Stimulated activated CD8-positive, alpha-beta memory T cell treated with anti-CD3 and anti-CD28 coated beads, Interleukin-12 subunit alpha, Interleukin-12 subunit beta, amount 100 ng/mL, for 4 hours (primary cell): ENCODE measurements at regions not wholly inside any gene's neighbourhood (a gene's known extent, or its start where the extent isn't known, plus 50 kb on each side); places are given as distances from the start of the nearest gene placed in this dataset.
"Not testable (repeated sequence)": the region's sequence is repeated elsewhere in the genome, so short reads cannot be mapped to it uniquely, and the experiment has no call there.

Experiments used
- DNase-seq: peaks from one replicate; pipeline ENCODE4 v3.0.0-alpha.2; 2020; ENCODE audit warnings: low read depth

DNA sequence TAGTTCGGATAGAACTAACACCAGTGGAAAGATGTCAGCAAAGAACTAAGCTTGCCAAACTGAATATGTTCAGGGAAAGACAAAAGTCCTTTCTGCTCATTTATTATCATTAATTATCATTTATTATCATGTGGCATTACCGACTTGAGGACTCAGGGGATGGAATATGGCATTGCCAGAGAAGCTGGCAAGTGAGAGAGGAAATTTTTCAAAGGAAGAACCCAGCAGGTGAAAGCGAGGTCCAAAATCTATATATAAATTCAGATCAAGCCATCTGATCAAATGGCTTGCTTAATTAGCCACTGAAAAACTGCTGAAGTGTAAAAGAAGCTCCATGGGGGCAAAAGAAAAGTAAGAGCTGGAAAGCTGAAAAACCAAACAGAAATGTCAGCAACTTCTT lies 1049.6 kb upstream of the SEMA6A start:
- no peak for DNase-seq

DNA sequence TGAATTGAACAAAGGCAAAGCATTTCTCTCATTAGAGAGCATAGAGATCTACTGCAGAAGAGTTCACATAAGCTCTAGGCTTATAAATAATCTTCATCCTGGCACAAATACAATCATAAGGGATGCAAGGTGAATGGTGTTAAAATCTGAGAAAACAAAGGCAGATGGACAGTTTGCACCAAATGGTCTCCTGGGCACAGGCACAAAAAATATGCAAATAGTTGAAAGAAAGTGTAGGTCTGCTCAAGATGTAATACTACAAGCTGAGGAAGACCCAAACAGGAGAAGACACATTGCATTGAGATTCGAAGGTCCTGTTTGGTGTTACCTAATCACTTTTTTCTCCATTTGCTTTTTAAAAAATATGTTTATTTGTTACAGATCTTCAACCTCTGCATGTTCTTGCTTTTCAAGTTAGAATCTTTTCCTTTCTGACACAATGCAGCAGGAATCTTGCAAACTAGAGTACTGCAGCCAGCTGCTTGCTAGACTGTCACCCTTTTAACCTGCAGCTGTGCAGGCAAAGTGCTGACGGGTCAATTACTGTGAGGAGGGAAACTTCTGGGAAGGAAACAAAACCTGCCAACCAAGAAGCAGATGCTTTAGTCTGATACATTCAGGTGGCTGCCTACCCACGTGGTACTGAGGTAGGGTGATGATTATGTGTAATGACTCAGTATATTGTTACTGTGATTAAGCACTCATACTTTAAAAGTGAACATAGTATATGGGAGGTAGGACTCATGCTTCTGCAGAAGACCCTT lies 1048.6 kb upstream of the SEMA6A start:
- no peak for DNase-seq

- DNase-seq = no peak
Measured at GRCh38 chr5:117621921-117622320, 1047.3 kb upstream of the SEMA6A start.

DNA sequence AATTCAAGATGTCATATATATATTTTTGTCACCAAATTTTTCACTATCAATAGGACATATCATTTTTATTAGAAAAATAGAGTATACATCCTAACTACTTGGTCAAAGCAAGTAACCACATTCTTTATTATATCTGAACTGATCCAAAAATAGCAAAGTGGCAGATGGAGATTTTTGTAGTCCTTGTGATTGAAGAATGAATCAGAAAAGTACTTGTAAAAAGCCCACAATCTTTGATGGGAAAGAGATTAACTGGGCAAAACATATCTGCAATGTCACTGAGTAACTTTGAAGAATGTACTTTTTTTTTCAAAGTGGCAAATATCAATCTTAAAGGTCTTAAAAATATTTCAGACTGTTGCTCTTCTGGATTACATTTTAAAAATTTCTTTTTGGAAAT lies 1040.6 kb upstream of the SEMA6A start:
- no peak for DNase-seq

- DNase-seq = no peak
Measured at GRCh38 chr5:117614408-117614807, 1039.8 kb upstream of the SEMA6A start.

DNA sequence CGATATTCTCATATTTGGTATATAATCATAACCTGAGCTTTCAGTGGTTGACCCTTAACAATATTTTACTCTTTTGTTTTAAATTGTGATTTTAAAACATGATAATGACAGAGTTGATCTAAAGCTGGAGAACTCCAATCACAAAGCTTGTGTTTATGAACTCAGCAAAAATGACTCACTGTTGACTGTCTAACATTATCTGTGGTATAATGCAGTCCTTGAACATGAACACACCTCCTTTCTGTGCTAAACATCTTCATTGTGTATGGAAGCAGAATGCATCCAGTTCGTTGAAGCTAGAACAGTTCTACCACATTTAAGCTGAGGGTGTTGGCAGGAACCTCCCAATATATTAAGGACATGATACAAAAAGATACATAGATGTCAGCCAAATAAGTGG lies 1030.2 kb upstream of the SEMA6A start:
- no peak for DNase-seq

- not testable (repeated sequence) for DNase-seq
Measured at GRCh38 chr5:117599811-117600210, 1025.2 kb upstream of the SEMA6A start.

- DNase-seq = no peak
Measured at GRCh38 chr5:117594166-117594565, 1019.5 kb upstream of the SEMA6A start.

- no peak for DNase-seq
Measured at GRCh38 chr5:117590944-117591343, 1016.3 kb upstream of the SEMA6A start.

GRCh38 chr5:117588611-117589010 lies 1014.0 kb upstream of the SEMA6A start:
- DNase-seq = no peak

- DNase-seq = no peak
Measured at GRCh38 chr5:117587111-117587510, 1012.5 kb upstream of the SEMA6A start.

DNA sequence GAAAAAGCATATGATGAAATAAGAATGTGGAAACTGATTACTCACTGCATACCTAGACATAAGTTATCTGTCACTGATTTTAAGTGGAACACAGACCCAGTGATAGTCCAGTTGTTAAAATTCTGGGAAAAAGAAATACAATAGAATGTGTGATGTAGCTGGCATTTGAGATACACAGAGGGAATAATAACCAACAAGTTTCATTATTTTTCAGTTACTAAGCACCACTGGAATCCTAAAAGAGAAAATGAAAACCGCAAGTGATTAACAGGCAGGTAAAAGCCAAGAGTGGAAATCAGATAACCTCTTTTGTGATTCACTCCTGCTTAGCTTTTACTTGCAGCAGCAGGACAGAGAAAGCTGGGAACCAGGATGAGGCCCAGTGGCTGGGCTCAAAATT lies 994.0 kb upstream of the SEMA6A start:
- no peak for DNase-seq

GRCh38 chr5:117568126-117568525 lies 993.5 kb upstream of the SEMA6A start:
- no peak for DNase-seq

GRCh38 chr5:117562647-117563046 lies 988.0 kb upstream of the SEMA6A start:
- DNase-seq = no peak

- DNase-seq = no peak
Measured at GRCh38 chr5:117561531-117561930, 986.9 kb upstream of the SEMA6A start.

DNA sequence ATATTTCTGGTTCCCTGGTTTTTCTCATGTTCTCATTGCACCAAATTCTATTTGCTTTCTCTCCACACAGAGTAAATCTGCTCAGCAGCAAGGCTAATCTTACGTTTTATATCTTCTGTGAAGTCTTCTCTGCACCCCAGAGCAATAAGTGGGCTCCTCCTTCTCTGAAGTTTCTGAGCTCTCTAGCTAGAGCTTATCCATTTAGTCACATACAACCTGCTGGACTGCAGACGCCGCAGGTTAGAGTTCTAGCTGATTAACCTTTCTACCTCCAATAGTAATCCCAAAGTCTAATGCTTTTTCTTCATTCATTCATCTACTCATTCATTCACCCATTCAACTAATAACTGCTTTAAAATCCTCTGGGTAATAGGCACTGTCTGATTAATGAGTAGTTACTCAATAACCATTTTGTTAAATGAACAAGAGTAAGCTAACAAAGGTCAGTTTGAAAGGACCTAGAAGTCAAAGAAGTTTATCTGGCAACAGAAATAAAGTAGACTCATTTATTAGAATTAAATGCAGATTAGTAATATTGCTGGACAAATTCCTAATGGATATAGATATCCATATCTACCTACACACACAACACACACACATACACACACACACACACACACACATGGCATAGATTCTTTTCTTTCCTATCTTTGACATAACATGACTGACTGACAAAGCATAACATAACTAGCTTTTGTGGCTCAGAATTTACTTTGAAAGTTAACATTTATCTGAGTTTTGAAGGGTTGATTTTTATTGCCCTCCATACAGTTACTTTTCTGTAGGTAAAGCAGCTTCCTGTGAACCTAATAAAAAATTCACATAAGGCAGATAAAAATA lies 984.6 kb upstream of the SEMA6A start:
- no peak for DNase-seq

- no peak for DNase-seq
Measured at GRCh38 chr5:117551236-117551635, 976.6 kb upstream of the SEMA6A start.

GRCh38 chr5:117547192-117547591 lies 972.6 kb upstream of the SEMA6A start:
- DNase-seq = no peak

DNA sequence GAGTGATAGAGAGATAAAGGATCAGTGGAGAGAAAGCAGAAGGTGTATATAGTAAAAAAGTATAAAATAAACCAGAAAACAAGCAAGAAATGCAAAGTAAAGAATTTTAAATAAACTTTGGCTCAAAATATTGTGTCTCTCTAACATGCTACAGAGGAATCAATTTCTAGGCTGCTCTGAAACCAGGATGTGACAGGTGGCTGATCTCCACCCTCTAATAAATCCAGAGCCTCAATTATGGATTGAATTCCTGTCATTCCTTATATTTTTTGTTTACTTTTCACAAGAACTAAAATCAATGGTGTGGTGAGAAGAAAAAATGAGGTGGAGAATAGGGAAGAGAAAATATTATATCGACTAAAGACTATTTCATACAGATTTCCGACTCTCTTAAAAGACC lies 965.1 kb upstream of the SEMA6A start:
- DNase-seq = no peak

DNA sequence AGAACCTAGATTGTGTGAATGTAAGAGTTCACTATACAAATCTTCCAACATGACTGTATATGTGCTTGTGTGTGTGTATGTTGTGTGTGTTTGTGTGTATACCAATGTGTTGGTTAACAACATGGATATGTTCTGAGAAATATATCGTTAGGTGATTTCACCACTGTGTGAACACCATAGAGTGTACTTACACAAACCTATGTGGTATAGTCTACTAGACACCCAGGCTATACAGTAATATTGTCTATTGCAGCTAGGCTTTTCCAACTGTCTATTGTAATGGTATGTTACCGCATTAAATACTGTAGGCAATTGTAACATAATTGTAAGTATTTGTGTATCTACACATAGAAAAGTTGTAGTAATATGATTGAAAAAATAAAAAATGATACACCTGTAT lies 959.2 kb upstream of the SEMA6A start:
- DNase-seq = no peak

GRCh38 chr5:117533051-117533670 lies 958.5 kb upstream of the SEMA6A start:
- not testable (repeated sequence) for DNase-seq

DNA sequence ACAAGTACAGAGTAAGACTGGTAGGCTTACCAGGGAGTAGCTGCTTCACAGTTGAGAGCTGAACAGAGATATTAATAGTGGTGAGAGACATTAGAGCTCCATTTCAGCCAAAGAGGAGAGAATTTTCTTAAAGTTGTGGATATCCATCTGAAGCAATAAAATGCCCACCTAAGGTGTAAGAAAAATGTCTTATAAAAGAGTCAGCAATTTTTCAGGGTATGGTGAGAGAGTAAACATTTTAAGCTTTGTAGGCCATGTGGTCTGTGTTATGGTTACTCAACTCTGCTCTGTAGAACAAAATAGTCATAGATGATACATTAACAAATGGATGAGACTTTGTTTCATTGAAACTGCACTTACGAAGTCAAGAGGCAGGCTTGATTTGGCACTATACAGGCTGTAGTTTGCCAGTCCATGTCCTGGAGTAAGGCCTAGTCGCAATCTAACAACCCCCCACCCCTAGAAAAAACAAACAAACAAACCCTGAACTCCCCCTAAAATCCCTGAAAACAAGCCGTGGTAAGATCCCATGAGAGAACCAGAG lies 945.4 kb upstream of the SEMA6A start:
- DNase-seq = no peak

GRCh38 chr5:117504305-117504704 lies 929.7 kb upstream of the SEMA6A start:
- DNase-seq = no peak
